SK-N-MC (cell line): ENCODE measurements at regions not wholly inside any gene's neighbourhood (a gene's known extent, or its start where the extent isn't known, plus 50 kb on each side); places are given as distances from the start of the nearest gene placed in this dataset.

ENCODE experiments used
- EZH2 ChIP-seq: fragments of 200-600 bp; sonication (generic); IDR thresholded peaks from one replicate; pipeline ENCODE4 v1.6.1; 2017; ENCODE audit warnings: antibody characterized with exemption
- FOXP2 ChIP-seq: optimal IDR thresholded peaks from 2 replicates; pipeline ENCODE3; 2011; ENCODE audit warnings: mild to moderate bottlenecking, moderate library complexity; ENCODE audit not compliant: insufficient read depth; ENCODE audit errors: extremely low read length, control extremely low read depth
- POLR2AphosphoS5 ChIP-seq: IDR thresholded peaks from 2 replicates; pipeline ENCODE4 v1.6.1; 2012; ENCODE audit warnings: mild to moderate bottlenecking, low read depth, low read length, borderline replicate concordance

- no peak for TF ChIP-seq POLR2AphosphoS5
- no peak for TF ChIP-seq EZH2
- TF ChIP-seq FOXP2, result no peak
Measured at GRCh38 chr13:26998292-26998691, 173.3 kb downstream of the USP12 start.
